ENCODE measurements at regions not wholly inside any gene's neighbourhood (a gene's known extent, or its start where the extent isn't known, plus 50 kb on each side); places are given as distances from the start of the nearest gene placed in this dataset.
"Not testable (repeated sequence)": the region's sequence is repeated elsewhere in the genome, so short reads cannot be mapped to it uniquely, and the experiment has no call there.

DNA sequence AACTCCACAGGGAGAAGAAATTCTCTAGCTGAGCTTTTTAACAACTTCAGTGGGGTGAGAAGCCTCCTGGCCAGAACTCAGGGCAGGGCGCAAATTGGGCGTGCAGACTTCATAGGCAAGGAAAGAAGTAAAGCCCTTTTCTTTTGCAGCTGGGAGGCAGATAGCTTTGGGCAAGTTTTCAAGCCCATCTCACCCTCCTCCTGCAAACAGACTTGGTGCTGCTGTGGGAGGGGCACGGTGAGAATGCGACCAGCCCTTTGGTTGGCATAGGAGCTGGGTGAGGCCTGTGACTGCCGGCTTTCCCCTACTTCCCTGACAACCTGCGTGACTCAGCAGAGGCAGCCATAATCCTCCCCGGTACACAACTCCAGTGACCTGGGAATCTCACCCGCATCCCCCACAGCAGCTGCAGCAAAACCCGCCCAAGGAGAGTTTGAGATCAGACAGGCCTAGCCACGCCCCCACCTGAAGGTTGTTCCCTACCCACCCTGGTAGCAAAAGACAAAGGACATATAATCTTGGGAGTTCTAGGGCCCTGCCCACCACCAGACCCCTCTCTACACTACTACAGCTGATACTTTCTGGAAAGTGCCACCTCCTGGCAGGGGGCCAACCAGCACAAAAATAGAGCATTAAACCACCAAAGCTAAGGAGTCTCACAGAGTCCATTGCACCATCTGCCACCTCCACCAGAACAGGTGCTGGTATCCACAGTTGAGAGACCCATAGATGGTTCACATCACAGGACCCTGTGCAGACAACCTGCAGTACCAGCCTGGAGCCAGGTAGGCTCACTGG, 195.5 kb upstream of the CCL2 start:
- no peak for DNase-seq
- Histone ChIP-seq H3K27ac (no peak overlapping the region), H3K9me3 (replicated peaks) (no peaks in the 10 kb centered on the region), H3K4me3 (no peak overlapping the region), H3K36me3 (no peaks in the 10 kb centered on the region), H3K27me3 (no peaks in the 10 kb centered on the region; the same call in 1 of the 2 replicates), H3K4me1 (no peaks in the 10 kb centered on the region)

DNA sequence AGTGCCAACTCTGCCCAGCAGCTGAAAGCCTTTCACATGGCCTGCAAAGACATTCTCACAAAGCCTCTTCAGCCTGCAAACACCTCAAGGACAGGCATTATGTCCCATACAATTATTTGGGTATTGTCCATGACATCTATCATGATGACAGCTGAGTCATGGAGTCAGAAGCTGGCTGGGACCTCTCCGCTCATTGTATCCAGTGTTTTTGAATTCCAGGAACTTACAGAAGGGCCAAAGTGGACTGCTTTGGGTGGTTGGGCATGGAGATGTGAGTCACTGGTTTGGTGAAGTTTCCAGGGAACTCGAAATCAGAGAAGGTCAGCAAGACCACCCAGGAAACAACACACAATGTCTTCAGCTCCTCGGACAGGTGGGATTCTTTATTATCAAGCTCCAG, 188.6 kb upstream of the CCL2 start:
- no peak overlapping the region for H3K4me3 ChIP-seq
- H3K27me3 ChIP-seq: no peaks in the 10 kb centered on the region
- H3K4me1 ChIP-seq: peaks cover 3% of the 10 kb centered on the region; the same call in 1 of the 2 replicates
- H3K9me3 ChIP-seq (replicated peaks): no peaks in the 10 kb centered on the region
- H3K27ac ChIP-seq: no peak overlapping the region
- no peak for DNase-seq
- H3K36me3 ChIP-seq: no peaks in the 10 kb centered on the region

GRCh38 chr17:34067011-34067410, 188.1 kb upstream of the CCL2 start:
- no peak for DNase-seq
- Histone ChIP-seq H3K36me3 (no peaks in the 10 kb centered on the region), H3K27me3 (no peaks in the 10 kb centered on the region), H3K4me1 (peaks cover 4% of the 10 kb centered on the region), H3K27ac (no peak overlapping the region), H3K9me3 (replicated peaks) (no peaks in the 10 kb centered on the region), H3K4me3 (no peak overlapping the region)

DNA sequence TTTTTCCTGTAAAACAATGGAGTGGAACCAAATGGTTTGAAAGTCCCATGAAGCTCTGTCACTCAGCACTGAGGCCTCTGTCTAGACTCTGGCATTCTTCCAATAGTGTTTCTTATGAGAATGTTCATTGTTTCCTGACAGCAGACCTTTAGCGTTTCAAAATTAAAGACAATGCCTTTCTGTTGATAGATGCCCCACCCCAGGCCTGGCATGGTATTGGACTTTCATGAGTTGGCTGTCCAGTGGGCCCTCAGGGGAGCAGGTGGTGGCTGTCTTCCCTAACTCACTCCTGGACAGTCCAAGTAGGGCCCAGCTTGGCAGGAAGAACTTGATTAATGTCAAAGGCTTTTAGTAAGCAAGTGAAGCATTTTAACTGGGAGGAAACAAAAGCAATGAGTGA, 186.5 kb upstream of the CCL2 start:
- Histone ChIP-seq H3K36me3 (no peaks in the 10 kb centered on the region), H3K27me3 (no peaks in the 10 kb centered on the region), H3K27ac (no peak overlapping the region), H3K4me1 (peaks cover 7% of the 10 kb centered on the region), H3K9me3 (replicated peaks) (no peaks in the 10 kb centered on the region), H3K4me3 (no peak overlapping the region)
- DNase-seq: peak in 1 of 2 experiments; percentile 29

GRCh38 chr17:34070712-34071111, 184.4 kb upstream of the CCL2 start:
- Histone ChIP-seq H3K9me3 (replicated peaks) (no peaks in the 10 kb centered on the region), H3K27me3 (no peaks in the 10 kb centered on the region), H3K4me1 (peaks cover 7% of the 10 kb centered on the region), H3K36me3 (no peaks in the 10 kb centered on the region), H3K4me3 (no peak overlapping the region), H3K27ac (no peak overlapping the region)
- no peak for DNase-seq

GRCh38 chr17:34071886-34072420, 183.1 kb upstream of the CCL2 start:
- Histone ChIP-seq H3K4me1 (peaks cover 7% of the 10 kb centered on the region), H3K27me3 (no peaks in the 10 kb centered on the region; the same call in 1 of the 2 replicates), H3K9me3 (replicated peaks) (no peaks in the 10 kb centered on the region), H3K4me3 (no peak overlapping the region), H3K36me3 (no peaks in the 10 kb centered on the region), H3K27ac (no peak overlapping the region)
- peak; percentile 79 to 86 for DNase-seq

DNA sequence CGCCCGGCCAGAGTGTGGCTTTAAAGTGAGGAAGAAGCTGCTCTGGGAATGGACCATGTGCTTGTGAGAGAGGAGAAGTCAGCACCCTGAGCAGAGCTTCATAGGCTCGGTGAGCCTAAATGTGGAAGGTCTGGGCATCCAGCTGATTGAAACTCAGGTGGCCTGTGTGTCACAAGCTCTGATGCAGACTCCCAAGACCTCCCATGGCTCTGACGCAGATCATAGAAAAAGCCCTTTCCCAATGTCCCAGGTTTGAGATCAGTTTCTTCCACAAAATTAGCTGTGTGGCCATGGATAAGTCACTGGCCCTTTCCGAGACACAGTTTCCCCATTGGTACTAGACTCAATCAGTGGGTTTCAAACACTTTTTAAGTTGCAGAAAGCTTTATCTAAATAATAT, 180.0 kb upstream of the CCL2 start:
- H3K27me3 ChIP-seq: peaks cover 4% of the 10 kb centered on the region; the same call in 1 of the 2 replicates
- no peak overlapping the region for H3K27ac ChIP-seq
- no peak overlapping the region for H3K4me3 ChIP-seq
- H3K4me1 ChIP-seq: peaks cover 4% of the 10 kb centered on the region
- DNase-seq: no peak
- H3K9me3 ChIP-seq (replicated peaks): no peaks in the 10 kb centered on the region
- H3K36me3 ChIP-seq: no peaks in the 10 kb centered on the region

DNA sequence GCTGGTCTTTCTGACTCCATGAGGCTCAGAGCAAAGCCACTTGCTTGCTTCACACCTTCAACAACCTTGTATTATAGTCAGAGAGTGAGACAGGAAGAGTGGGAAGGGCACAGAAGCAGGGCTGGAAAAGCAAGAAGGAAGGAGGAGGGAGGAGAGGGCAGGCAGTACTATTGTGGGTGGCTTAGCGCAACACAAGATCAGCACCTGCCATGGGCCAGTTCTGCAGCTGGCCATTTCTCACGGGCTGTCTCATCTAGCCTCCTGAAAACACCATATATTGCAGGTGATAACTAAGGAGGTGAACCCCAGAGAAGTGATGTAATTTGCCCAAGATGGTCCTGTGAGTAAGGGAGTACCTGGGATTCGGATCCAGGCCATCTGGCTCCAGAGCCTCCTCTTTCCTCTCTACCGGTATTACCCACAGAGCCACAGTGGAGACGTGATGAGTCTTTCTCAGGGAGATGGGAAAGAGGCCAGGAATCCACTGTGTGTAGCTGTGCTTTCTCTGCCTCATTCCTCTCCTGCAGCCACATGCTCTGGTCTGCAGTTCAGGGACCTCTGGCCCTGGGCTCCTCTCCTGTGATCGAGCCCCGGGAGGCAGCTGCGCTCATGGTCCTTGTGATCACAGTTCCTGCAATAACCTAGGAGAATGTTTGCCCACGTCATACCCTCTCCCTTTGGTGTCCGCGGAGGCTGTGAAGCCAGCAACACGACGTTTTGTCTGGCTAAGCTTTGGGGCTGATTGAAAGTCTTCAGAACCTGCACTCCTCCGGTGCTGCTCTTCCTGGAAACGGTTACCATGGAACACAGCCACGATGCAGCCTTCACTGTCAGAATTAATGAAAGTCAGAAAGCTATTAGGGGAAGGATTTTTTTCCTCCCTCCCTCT, 178.1 kb upstream of the CCL2 start:
- peaks cover 4% of the 10 kb centered on the region; the same call in 1 of the 2 replicates for H3K27me3 ChIP-seq
- H3K4me3 ChIP-seq: no peak overlapping the region
- H3K9me3 ChIP-seq (replicated peaks): no peaks in the 10 kb centered on the region
- no peak overlapping the region for H3K27ac ChIP-seq
- H3K36me3 ChIP-seq: no peaks in the 10 kb centered on the region
- H3K4me1 ChIP-seq: peaks cover 3% of the 10 kb centered on the region
- no peak for DNase-seq

- no peak overlapping the region for H3K27ac ChIP-seq
- no peaks in the 10 kb centered on the region for H3K4me1 ChIP-seq
- peak in 1 of 2 experiments; percentile 24 for DNase-seq
- H3K27me3 ChIP-seq: peaks cover 4% of the 10 kb centered on the region; the same call in 1 of the 2 replicates
- no peaks in the 10 kb centered on the region for H3K36me3 ChIP-seq
- no peaks in the 10 kb centered on the region for H3K9me3 ChIP-seq (replicated peaks)
- no peak overlapping the region for H3K4me3 ChIP-seq
Measured at GRCh38 chr17:34081269-34081668, 173.8 kb upstream of the CCL2 start.

DNA sequence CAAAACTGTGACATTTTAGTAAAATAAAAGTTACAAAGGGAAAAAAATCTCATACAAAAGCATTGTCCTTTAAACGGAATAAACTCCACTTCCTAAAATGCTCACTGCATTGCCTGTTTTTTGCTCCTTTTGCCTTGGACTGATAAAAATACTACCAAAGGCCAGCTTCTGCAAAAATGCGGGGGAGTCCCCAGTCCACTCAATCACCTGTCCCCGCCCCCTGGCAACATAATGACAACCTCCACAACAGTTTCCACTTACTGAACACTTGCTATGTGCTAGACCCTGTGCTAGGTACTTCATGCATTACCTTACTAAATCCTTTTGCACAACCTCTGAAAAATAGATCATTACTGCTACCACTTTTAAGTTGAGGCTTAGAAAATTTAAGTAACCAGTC, 172.7 kb upstream of the CCL2 start:
- H3K4me1 ChIP-seq: no peaks in the 10 kb centered on the region
- no peaks in the 10 kb centered on the region for H3K36me3 ChIP-seq
- H3K27ac ChIP-seq: no peak overlapping the region
- H3K4me3 ChIP-seq: no peak overlapping the region
- DNase-seq: no peak
- H3K9me3 ChIP-seq (replicated peaks): no peaks in the 10 kb centered on the region
- peaks cover 2% of the 10 kb centered on the region; the same call in 1 of the 2 replicates for H3K27me3 ChIP-seq

GRCh38 chr17:34089042-34089441, 166.0 kb upstream of the CCL2 start:
- not testable (repeated sequence) for H3K27me3 ChIP-seq; H3K27ac ChIP-seq; H3K9me3 ChIP-seq (replicated peaks); H3K4me3 ChIP-seq; H3K36me3 ChIP-seq; H3K4me1 ChIP-seq
- DNase-seq: peak in 1 of 2 experiments; percentile 17

- Histone ChIP-seq H3K9me3 (replicated peaks) (no peaks in the 10 kb centered on the region), H3K4me1 (no peaks in the 10 kb centered on the region), H3K27ac (no peak overlapping the region), H3K27me3 (no peaks in the 10 kb centered on the region), H3K36me3 (no peaks in the 10 kb centered on the region), H3K4me3 (no peak overlapping the region)
- DNase-seq: no peak
Measured at GRCh38 chr17:34090593-34090992, 164.5 kb upstream of the CCL2 start.

GRCh38 chr17:34091975-34092374, 163.1 kb upstream of the CCL2 start:
- no peak overlapping the region for H3K27ac ChIP-seq
- H3K27me3 ChIP-seq: no peaks in the 10 kb centered on the region
- no peaks in the 10 kb centered on the region for H3K36me3 ChIP-seq
- no peaks in the 10 kb centered on the region for H3K4me1 ChIP-seq
- no peak overlapping the region for H3K4me3 ChIP-seq
- DNase-seq: no peak
- no peaks in the 10 kb centered on the region for H3K9me3 ChIP-seq (replicated peaks)

DNA sequence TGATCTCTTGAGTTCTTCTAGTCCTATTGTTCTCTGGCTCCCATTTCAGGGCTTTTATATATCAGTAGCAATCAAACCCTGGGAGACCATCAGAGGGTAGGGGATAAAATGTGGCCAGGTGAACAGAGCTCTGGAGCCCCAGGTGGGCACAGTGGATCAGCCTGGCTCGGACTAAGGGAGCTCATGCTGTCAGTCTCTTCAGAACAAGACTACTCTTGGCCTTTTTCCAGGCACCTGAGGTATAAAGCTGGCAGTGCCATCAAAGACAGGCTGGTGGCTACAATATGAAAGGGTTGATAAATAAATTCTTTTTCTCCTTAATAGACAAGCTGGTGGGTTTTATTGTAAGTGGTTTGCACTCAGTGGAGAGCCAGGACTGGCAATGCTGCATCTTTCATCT, 160.0 kb upstream of the CCL2 start:
- no peak for DNase-seq
- Histone ChIP-seq H3K27me3 (no peaks in the 10 kb centered on the region), H3K36me3 (no peaks in the 10 kb centered on the region), H3K27ac (no peak overlapping the region), H3K4me1 (no peaks in the 10 kb centered on the region), H3K4me3 (no peak overlapping the region), H3K9me3 (replicated peaks) (no peaks in the 10 kb centered on the region)

DNA sequence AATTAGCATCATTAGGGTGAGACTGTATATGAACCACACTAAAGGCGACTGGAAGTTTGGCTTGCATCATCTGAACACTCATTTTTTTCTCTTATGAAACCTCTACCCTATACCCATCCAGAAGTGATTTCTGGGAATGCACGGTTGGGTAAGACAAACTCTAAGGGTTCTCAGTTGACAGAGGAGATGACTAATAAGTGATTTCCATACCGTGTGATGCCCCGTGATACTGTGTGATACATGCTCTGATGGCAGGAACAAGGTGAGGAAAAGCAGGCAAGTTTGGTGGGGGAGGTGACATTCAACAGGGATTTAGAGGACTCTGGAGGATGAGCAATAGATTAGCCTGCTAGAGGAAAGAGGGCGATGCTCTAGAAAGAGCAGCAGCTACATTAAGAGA, 156.4 kb upstream of the CCL2 start:
- Histone ChIP-seq H3K4me1 (no peaks in the 10 kb centered on the region), H3K27ac (no peak overlapping the region), H3K9me3 (replicated peaks) (no peaks in the 10 kb centered on the region), H3K4me3 (no peak overlapping the region), H3K27me3 (no peaks in the 10 kb centered on the region; the same call in 1 of the 2 replicates), H3K36me3 (no peaks in the 10 kb centered on the region)
- no peak for DNase-seq

Measured in SJCRH30 (cell line).